ENCODE measurements at regions not wholly inside any gene's neighbourhood (a gene's known extent, or its start where the extent isn't known, plus 50 kb on each side); places are given as distances from the start of the nearest gene placed in this dataset.

GRCh38 chr7:116436305-116436826 is 63.2 kb upstream of the CAV2 start:
- in situ Hi-C loops (cut with MboI; ENCODE audit: low pct_unique_long_range_greater_than_20kb, low sequenced_read_pairs, unreplicated experiment): no loop called here
- TF ChIP-seq CTCF (IDR thresholded peaks at IDR 0.05; ENCODE audit: extremely low read depth, insufficient read depth, missing control alignments): no peak
- no peak for DNase-seq (ENCODE audit: low spot score)

- no peak for DNase-seq (ENCODE audit: low spot score)
- no peak for TF ChIP-seq CTCF (IDR thresholded peaks at IDR 0.05; ENCODE audit: extremely low read depth, insufficient read depth, missing control alignments)
- in situ Hi-C loops (cut with MboI; ENCODE audit: low pct_unique_long_range_greater_than_20kb, low sequenced_read_pairs, unreplicated experiment): no loop called here
Measured at GRCh38 chr7:116438267-116438666, 61.3 kb upstream of the CAV2 start.

DNA sequence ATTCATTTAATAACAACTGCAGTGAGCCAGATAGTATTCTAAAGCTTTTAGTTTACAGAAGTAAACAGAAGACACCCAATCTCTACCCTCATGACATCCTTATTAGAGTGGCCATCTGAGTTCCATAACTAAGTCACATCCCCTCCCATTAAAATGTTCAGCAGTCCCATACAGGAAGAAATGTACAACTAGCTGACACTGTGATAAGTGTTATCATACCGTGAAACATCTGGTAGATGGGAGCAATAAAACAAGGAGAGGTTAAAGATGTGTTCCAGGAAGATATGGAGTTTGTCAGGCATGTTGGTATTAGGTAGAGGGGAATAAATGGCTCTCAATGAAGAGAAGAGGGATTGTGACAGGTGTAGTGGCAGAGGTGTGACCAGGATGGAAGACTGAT is 60.5 kb upstream of the CAV2 start:
- DNase-seq (ENCODE audit: low spot score): no peak
- TF ChIP-seq CTCF (IDR thresholded peaks at IDR 0.05; ENCODE audit: extremely low read depth, insufficient read depth, missing control alignments): no peak
- in situ Hi-C loops (cut with MboI; ENCODE audit: low pct_unique_long_range_greater_than_20kb, low sequenced_read_pairs, unreplicated experiment): no loop called here

GRCh38 chr7:116439841-116440549 is 59.5 kb upstream of the CAV2 start:
- TF ChIP-seq CTCF (IDR thresholded peaks at IDR 0.05; ENCODE audit: extremely low read depth, insufficient read depth, missing control alignments): no peak
- DNase-seq (ENCODE audit: low spot score): no peak
- in situ Hi-C loops (cut with MboI; ENCODE audit: low pct_unique_long_range_greater_than_20kb, low sequenced_read_pairs, unreplicated experiment): no loop called here

GRCh38 chr7:116441534-116441933 is 58.0 kb upstream of the CAV2 start:
- no peak for TF ChIP-seq CTCF (IDR thresholded peaks at IDR 0.05; ENCODE audit: extremely low read depth, insufficient read depth, missing control alignments)
- in situ Hi-C loops (cut with MboI; ENCODE audit: low pct_unique_long_range_greater_than_20kb, low sequenced_read_pairs, unreplicated experiment): no loop called here
- no peak for DNase-seq (ENCODE audit: low spot score)

- no peak for DNase-seq (ENCODE audit: low spot score)
- in situ Hi-C loops (cut with MboI; ENCODE audit: low pct_unique_long_range_greater_than_20kb, low sequenced_read_pairs, unreplicated experiment): no loop called here
- TF ChIP-seq CTCF (IDR thresholded peaks at IDR 0.05; ENCODE audit: extremely low read depth, insufficient read depth, missing control alignments): no peak
Measured at GRCh38 chr7:116443101-116443523, 56.4 kb upstream of the CAV2 start.

Data from GM13977 (cell line).